ENCODE measurements at regions not wholly inside any gene's neighbourhood (a gene's known extent, or its start where the extent isn't known, plus 50 kb on each side); places are given as distances from the start of the nearest gene placed in this dataset.

- TF ChIP-seq POLR2A (IDR thresholded peaks at IDR 0.05; ENCODE audit: extremely low read depth, insufficient read length) (no peak), CTCF (IDR thresholded peaks at IDR 0.05; ENCODE audit: low read depth, low read length) (no peak)
Measured at GRCh38 chr6:170096191-170096802, 194.6 kb downstream of the DLL1 start.
